ENCODE measurements at regions not wholly inside any gene's neighbourhood (a gene's known extent, or its start where the extent isn't known, plus 50 kb on each side); places are given as distances from the start of the nearest gene placed in this dataset.

DNA sequence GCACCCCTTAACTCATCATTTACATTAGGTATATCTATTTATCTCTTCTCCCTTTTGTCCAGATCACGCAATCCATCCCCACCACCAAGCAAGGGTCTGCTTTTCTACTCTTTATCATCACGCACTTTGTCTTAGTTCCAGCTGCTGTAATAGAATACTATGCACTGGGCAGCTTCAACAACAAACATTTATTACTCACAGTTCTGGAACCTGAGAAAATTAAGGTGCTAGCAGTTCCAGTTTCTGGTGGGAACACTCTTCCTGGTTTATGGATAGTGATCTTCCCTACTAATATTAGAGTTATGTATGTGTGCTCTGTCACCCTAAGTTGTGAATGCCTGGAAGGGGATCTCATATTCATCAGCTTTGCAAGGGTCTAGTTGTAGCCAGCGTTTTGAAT lies 687.0 kb downstream of the NTRK3 start:
- Histone ChIP-seq H2AFZ (ENCODE audit: low read length) (no peak overlapping the region), H3K9me3 (ENCODE audit: low read length) (peaks cover 87% of the 10 kb centered on the region), H3K27me3 (ENCODE audit: control insufficient read depth in 1 of 2, insufficient read depth in 2 of 2, low read length in 2 of 2) (no peaks in the 10 kb centered on the region), H3K27ac (ENCODE audit: extremely low read length, insufficient read depth, low read length) (no peak overlapping the region), H3K4me1 (ENCODE audit: insufficient read depth, low read length) (no peaks in the 10 kb centered on the region), H3K4me3 (replicated peaks in 1 of 3; ENCODE audit: insufficient read depth in 1 of 3, low read depth in 2 of 3, low read length in 3 of 3) (no peak overlapping the region), H3K9ac (ENCODE audit: insufficient read depth, low read depth, low read length) (no peak overlapping the region), H3K79me2 (ENCODE audit: insufficient read depth, low read length) (no peaks in the 10 kb centered on the region), H3K36me3 (replicated peaks in 1 of 2; ENCODE audit: control insufficient read depth in 1 of 2, insufficient read depth in 2 of 2, low read length in 2 of 2) (no peaks in the 10 kb centered on the region), H3K4me2 (ENCODE audit: low read depth, low read length) (no peak overlapping the region), H4K20me1 (ENCODE audit: insufficient read depth, low read length) (no peaks in the 10 kb centered on the region)
- in situ Hi-C loops (cut with HindIII; ENCODE audit: extremely low pct_ligation_motif_present, low pct_unique_long_range_greater_than_20kb) (no loop called here), intact Hi-C loops (cut with micrococcal nuclease; ENCODE audit: unreplicated experiment) (no loop called here)
- DNase-seq (ENCODE audit: low spot score): no peak
- FAIRE-seq: no peak
- BruUV-seq (replicated peaks): no TSS peak
- CTCF ChIA-PET (ENCODE audit: low intra/inter-chr PET ratio, low total read pairs): no interaction called here
- no peak for ATAC-seq
- 11% methylated on average over 3 of the region's 3 CpGs for WGBS (ENCODE audit: low lambda C conversion rate)
- POLR2A ChIA-PET: no interaction called here
- TF ChIP-seq, protein P1, sequence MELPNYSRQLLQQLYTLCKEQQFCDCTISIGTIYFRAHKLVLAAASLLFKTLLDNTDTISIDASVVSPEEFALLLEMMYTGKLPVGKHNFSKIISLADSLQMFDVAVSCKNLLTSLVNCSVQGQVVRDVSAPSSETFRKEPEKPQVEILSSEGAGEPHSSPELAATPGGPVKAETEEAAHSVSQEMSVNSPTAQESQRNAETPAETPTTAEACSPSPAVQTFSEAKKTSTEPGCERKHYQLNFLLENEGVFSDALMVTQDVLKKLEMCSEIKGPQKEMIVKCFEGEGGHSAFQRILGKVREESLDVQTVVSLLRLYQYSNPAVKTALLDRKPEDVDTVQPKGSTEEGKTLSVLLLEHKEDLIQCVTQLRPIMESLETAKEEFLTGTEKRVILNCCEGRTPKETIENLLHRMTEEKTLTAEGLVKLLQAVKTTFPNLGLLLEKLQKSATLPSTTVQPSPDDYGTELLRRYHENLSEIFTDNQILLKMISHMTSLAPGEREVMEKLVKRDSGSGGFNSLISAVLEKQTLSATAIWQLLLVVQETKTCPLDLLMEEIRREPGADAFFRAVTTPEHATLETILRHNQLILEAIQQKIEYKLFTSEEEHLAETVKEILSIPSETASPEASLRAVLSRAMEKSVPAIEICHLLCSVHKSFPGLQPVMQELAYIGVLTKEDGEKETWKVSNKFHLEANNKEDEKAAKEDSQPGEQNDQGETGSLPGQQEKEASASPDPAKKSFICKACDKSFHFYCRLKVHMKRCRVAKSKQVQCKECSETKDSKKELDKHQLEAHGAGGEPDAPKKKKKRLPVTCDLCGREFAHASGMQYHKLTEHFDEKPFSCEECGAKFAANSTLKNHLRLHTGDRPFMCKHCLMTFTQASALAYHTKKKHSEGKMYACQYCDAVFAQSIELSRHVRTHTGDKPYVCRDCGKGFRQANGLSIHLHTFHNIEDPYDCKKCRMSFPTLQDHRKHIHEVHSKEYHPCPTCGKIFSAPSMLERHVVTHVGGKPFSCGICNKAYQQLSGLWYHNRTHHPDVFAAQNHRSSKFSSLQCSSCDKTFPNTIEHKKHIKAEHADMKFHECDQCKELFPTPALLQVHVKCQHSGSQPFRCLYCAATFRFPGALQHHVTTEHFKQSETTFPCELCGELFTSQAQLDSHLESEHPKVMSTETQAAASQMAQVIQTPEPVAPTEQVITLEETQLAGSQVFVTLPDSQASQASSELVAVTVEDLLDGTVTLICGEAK (IDR thresholded peaks at IDR 0.05): no peak
- TF ChIP-seq, protein P1 (CRISPR knock-in tag; IDR thresholded peaks at IDR 0.05): no peak
- TF ChIP-seq ZNF549 (CRISPR knock-in tag; IDR thresholded peaks at IDR 0.05) (no peak), MAFK (conservative IDR thresholded peaks at IDR 0.05 in 1 of 2, IDR thresholded peaks at IDR 0.05 in 1 of 2; ENCODE audit: low read length in 2 of 2) (no peak)

All from HepG2 (cell line).